ENCODE measurements at regions not wholly inside any gene's neighbourhood (a gene's known extent, or its start where the extent isn't known, plus 50 kb on each side); places are given as distances from the start of the nearest gene placed in this dataset.

GRCh38 chr3:164879201-164879600 is 199.1 kb downstream of the SI start:
- Histone ChIP-seq H3K9me2 (ENCODE audit: insufficient read depth) (no peaks in the 10 kb centered on the region), H3K4me1 (ENCODE audit: control insufficient read depth in 1 of 2, insufficient read depth in 2 of 2, low read length in 2 of 2) (no peaks in the 10 kb centered on the region), H3K4me3 (replicated peaks in 1 of 2; ENCODE audit: low read depth in 1 of 2, low read length in 2 of 2) (no peak overlapping the region), H3K27ac (ENCODE audit: low read depth, low read length) (no peak overlapping the region), H3K4me2 (ENCODE audit: low read length) (no peak overlapping the region), H3K36me3 (ENCODE audit: control insufficient read depth in 1 of 2, insufficient read depth in 2 of 2, low read length in 2 of 2) (no peaks in the 10 kb centered on the region), H3K79me2 (ENCODE audit: insufficient read depth, low read length) (no peaks in the 10 kb centered on the region), H4K20me1 (ENCODE audit: insufficient read depth) (no peaks in the 10 kb centered on the region), H3K9me3 (ENCODE audit: control insufficient read depth in 1 of 2, insufficient read depth in 1 of 2, low read depth in 1 of 2, low read length in 2 of 2) (no peaks in the 10 kb centered on the region), H2AFZ (ENCODE audit: low read depth, low read length, poor library complexity, severe bottlenecking) (no peak overlapping the region), H3K27me3 (ENCODE audit: insufficient read depth, low read length) (no peaks in the 10 kb centered on the region), H3K9ac (ENCODE audit: low read length) (no peak overlapping the region)
- ChIA-PET CTCF (no interaction called here), RAD21 (ENCODE audit: low non-redundant PET in 1 of 2, low total read pairs in 2 of 2, uncharacterized antibody in 2 of 2, unreplicated experiment in 2 of 2) (no interaction called here), POLR2A (no interaction called here)
- ATAC-seq (no peak), DNase-seq (ENCODE audit: low read depth, low spot score) (no peak)
- intact Hi-C loops (cut with micrococcal nuclease) = no loop called here
- TF ChIP-seq EZH2 (IDR thresholded peaks at IDR 0.05) = no peak
- no peak for TF ChIP-seq POLR2AphosphoS5 (IDR thresholded peaks at IDR 0.05; ENCODE audit: low read depth, low read length)
- no peak for TF ChIP-seq EZH2phosphoT487 (IDR thresholded peaks at IDR 0.05; ENCODE audit: borderline replicate concordance)
- TF ChIP-seq SP1 (IDR thresholded peaks at IDR 0.05; ENCODE audit: low read depth) = no peak
- no peak for TF ChIP-seq ZBTB33 (IDR thresholded peaks at IDR 0.05; ENCODE audit: extremely low read depth, insufficient replicate concordance, low read length)
- no peak for TF ChIP-seq ZNF274 (IDR thresholded peaks at IDR 0.05; ENCODE audit: low read depth, low read length)
- no peak for TF ChIP-seq JUND (IDR thresholded peaks at IDR 0.05)
- TF ChIP-seq CBX3 (IDR thresholded peaks at IDR 0.05; ENCODE audit: low read depth) = no peak
- TF ChIP-seq ELF1 (IDR thresholded peaks at IDR 0.05; ENCODE audit: borderline replicate concordance, low read depth) = no peak
- TF ChIP-seq, protein P1, sequence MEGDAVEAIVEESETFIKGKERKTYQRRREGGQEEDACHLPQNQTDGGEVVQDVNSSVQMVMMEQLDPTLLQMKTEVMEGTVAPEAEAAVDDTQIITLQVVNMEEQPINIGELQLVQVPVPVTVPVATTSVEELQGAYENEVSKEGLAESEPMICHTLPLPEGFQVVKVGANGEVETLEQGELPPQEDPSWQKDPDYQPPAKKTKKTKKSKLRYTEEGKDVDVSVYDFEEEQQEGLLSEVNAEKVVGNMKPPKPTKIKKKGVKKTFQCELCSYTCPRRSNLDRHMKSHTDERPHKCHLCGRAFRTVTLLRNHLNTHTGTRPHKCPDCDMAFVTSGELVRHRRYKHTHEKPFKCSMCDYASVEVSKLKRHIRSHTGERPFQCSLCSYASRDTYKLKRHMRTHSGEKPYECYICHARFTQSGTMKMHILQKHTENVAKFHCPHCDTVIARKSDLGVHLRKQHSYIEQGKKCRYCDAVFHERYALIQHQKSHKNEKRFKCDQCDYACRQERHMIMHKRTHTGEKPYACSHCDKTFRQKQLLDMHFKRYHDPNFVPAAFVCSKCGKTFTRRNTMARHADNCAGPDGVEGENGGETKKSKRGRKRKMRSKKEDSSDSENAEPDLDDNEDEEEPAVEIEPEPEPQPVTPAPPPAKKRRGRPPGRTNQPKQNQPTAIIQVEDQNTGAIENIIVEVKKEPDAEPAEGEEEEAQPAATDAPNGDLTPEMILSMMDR (IDR thresholded peaks at IDR 0.05 in 2 of 3, conservative IDR thresholded peaks at IDR 0.05 in 1 of 3; ENCODE audit: borderline replicate concordance in 1 of 3, insufficient read depth in 1 of 3, low read depth in 2 of 3, low read length in 2 of 3) = no peak
- TF ChIP-seq, protein P2, sequence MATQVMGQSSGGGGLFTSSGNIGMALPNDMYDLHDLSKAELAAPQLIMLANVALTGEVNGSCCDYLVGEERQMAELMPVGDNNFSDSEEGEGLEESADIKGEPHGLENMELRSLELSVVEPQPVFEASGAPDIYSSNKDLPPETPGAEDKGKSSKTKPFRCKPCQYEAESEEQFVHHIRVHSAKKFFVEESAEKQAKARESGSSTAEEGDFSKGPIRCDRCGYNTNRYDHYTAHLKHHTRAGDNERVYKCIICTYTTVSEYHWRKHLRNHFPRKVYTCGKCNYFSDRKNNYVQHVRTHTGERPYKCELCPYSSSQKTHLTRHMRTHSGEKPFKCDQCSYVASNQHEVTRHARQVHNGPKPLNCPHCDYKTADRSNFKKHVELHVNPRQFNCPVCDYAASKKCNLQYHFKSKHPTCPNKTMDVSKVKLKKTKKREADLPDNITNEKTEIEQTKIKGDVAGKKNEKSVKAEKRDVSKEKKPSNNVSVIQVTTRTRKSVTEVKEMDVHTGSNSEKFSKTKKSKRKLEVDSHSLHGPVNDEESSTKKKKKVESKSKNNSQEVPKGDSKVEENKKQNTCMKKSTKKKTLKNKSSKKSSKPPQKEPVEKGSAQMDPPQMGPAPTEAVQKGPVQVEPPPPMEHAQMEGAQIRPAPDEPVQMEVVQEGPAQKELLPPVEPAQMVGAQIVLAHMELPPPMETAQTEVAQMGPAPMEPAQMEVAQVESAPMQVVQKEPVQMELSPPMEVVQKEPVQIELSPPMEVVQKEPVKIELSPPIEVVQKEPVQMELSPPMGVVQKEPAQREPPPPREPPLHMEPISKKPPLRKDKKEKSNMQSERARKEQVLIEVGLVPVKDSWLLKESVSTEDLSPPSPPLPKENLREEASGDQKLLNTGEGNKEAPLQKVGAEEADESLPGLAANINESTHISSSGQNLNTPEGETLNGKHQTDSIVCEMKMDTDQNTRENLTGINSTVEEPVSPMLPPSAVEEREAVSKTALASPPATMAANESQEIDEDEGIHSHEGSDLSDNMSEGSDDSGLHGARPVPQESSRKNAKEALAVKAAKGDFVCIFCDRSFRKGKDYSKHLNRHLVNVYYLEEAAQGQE (IDR thresholded peaks at IDR 0.05; ENCODE audit: low read depth) = no peak
- TF ChIP-seq FOSL1 (IDR thresholded peaks at IDR 0.05; ENCODE audit: low read depth) = no peak
- TF ChIP-seq, protein P3, sequence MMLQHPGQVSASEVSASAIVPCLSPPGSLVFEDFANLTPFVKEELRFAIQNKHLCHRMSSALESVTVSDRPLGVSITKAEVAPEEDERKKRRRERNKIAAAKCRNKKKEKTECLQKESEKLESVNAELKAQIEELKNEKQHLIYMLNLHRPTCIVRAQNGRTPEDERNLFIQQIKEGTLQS (IDR thresholded peaks at IDR 0.05) = no peak
- TF ChIP-seq POLR2A (IDR thresholded peaks at IDR 0.05; ENCODE audit: borderline replicate concordance, extremely low read depth, insufficient read depth, insufficient read length) = no peak
- no peak for TF ChIP-seq EGR1 (IDR thresholded peaks at IDR 0.05; ENCODE audit: low read depth)
- no TSS peak for BruUV-seq (replicated peaks)

Data from HCT116 (cell line).